ENCODE measurements at regions not wholly inside any gene's neighbourhood (a gene's known extent, or its start where the extent isn't known, plus 50 kb on each side); places are given as distances from the start of the nearest gene placed in this dataset.

GRCh38 chr12:23004473-23005020 lies 379.6 kb downstream of the ETNK1 start:
- TF ChIP-seq CTCF (IDR thresholded peaks at IDR 0.05), result no peak
- TF ChIP-seq CBX2 (IDR thresholded peaks at IDR 0.05; ENCODE audit: borderline replicate concordance, low read depth), result no peak
- no peak for TF ChIP-seq NFE2L2 (conservative IDR thresholded peaks at IDR 0.05; ENCODE audit: low read length)
- no peak for TF ChIP-seq RNF2 (IDR thresholded peaks at IDR 0.05; ENCODE audit: borderline replicate concordance, low read depth)
- no peak for TF ChIP-seq MYC (IDR thresholded peaks at IDR 0.05; ENCODE audit: borderline replicate concordance, low read length)
- no peak for TF ChIP-seq POLR2A (IDR thresholded peaks at IDR 0.05; ENCODE audit: low read length)
- no peak for TF ChIP-seq EHF (CRISPR knock-in tag; IDR thresholded peaks at IDR 0.05)
- TF ChIP-seq USF2 (IDR thresholded peaks at IDR 0.05), result no peak
- TF ChIP-seq CHD2 (IDR thresholded peaks at IDR 0.05; ENCODE audit: low read length, partially characterized antibody), result no peak
- no peak for TF ChIP-seq HOXA7 (CRISPR knock-in tag; IDR thresholded peaks at IDR 0.05)
- TF ChIP-seq PHF8 (IDR thresholded peaks at IDR 0.05; ENCODE audit: borderline replicate concordance, low read depth), result no peak
- no peak for TF ChIP-seq REST (IDR thresholded peaks at IDR 0.05)
- TF ChIP-seq ESRRA (IDR thresholded peaks at IDR 0.05; ENCODE audit: borderline replicate concordance, low read length), result no peak

Data from A549 (cell line).